ENCODE measurements at regions not wholly inside any gene's neighbourhood (a gene's known extent, or its start where the extent isn't known, plus 50 kb on each side); places are given as distances from the start of the nearest gene placed in this dataset.
A peak's percentile ranks its signal among the peaks of the same experiment; 100 is the strongest.

GRCh38 chr20:22699396-22699795 is 115.0 kb upstream of the FOXA2 start:
- no peak for DNase-seq (ENCODE audit: low read depth)
- H3K4me3 ChIP-seq (ENCODE audit: control insufficient read depth, low read depth, low read length), result no peak overlapping the region
- TF ChIP-seq, protein P1, sequence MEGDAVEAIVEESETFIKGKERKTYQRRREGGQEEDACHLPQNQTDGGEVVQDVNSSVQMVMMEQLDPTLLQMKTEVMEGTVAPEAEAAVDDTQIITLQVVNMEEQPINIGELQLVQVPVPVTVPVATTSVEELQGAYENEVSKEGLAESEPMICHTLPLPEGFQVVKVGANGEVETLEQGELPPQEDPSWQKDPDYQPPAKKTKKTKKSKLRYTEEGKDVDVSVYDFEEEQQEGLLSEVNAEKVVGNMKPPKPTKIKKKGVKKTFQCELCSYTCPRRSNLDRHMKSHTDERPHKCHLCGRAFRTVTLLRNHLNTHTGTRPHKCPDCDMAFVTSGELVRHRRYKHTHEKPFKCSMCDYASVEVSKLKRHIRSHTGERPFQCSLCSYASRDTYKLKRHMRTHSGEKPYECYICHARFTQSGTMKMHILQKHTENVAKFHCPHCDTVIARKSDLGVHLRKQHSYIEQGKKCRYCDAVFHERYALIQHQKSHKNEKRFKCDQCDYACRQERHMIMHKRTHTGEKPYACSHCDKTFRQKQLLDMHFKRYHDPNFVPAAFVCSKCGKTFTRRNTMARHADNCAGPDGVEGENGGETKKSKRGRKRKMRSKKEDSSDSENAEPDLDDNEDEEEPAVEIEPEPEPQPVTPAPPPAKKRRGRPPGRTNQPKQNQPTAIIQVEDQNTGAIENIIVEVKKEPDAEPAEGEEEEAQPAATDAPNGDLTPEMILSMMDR (conservative IDR thresholded peaks at IDR 0.05; ENCODE audit: control insufficient read depth, insufficient read depth, low read depth, low read length), result no peak

DNA sequence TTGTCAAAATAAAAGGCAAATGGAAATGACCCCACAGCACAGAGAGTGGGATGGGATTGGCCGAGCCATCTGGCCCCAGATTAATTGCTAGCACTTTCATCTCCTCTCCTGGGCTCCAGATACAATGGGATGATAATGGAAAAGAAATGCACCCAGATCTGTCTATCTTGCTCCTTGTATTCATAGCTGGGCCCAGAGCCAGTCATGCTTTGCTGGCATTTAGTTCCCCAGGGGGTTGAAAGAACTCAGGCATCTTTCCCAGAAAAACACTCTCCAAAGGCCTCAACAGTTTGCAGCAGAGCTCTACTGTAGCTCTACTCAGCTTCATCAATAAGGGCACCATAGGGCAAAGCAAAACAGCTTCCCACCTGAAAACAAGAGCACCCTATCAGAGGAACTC is 116.0 kb upstream of the FOXA2 start:
- TF ChIP-seq, protein P1 (conservative IDR thresholded peaks at IDR 0.05; ENCODE audit: control insufficient read depth, insufficient read depth, low read depth, low read length), result no peak
- no peak overlapping the region for H3K4me3 ChIP-seq (ENCODE audit: control insufficient read depth, low read depth, low read length)
- DNase-seq (ENCODE audit: low read depth), result peak; percentile 49

DNA sequence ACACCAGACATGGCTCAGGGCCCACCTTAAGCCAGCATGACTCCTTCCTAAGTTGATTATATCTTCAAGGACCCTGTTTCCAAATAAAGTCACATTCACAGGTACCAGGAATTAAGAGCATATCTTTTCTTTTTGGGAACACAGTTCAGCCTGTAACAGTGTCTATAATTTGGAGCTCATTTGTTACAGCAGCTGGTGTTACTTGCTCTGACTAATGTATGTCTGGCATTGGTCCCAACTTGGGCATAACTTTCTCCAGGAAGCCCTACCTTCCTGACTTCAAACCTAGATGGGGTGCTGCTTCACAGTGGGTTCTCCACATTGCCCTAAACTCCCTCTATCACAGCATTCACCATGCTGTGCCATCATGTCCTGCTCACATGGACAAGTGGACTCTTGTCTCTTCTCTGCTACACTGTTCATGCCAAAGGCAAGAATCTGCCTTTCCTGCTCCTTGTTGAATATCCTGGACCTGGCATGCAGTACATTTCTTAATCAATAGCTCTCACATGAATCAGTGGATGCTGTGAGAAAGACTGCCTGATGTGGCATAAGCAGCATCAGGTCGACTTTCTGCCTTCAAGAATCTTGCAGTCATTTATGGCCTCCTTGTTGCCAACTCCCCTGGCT is 117.4 kb upstream of the FOXA2 start:
- TF ChIP-seq, protein P1 (conservative IDR thresholded peaks at IDR 0.05; ENCODE audit: control insufficient read depth, insufficient read depth, low read depth, low read length), result no peak
- no peak for DNase-seq (ENCODE audit: low read depth)
- H3K4me3 ChIP-seq (ENCODE audit: control insufficient read depth, low read depth, low read length), result no peak overlapping the region

DNA sequence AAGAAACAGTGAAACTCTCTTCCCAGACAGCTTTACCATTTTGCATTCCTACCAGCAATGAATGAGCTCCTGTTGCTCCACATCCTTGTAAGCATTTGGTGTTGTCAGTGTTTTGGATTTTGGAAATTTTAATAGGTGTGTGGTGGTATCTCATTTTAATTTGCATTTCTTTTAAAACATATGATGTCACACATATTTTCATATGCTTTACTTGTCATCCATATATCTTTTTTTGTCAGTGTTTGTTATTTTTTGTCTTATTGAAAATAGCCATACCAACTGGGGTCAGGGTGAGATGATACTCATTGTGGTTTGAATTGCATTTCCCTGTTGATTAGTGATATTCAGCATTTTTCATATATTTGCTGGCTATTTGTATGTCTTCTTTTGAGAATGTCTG is 119.5 kb upstream of the FOXA2 start:
- no peak for DNase-seq (ENCODE audit: low read depth)
- H3K4me3 ChIP-seq (ENCODE audit: control insufficient read depth, low read depth, low read length), result no peak overlapping the region
- TF ChIP-seq, protein P1 (conservative IDR thresholded peaks at IDR 0.05; ENCODE audit: control insufficient read depth, insufficient read depth, low read depth, low read length), result no peak

GRCh38 chr20:22711971-22712755 is 127.8 kb upstream of the FOXA2 start:
- DNase-seq (ENCODE audit: low read depth), result no peak
- TF ChIP-seq, protein P1 (conservative IDR thresholded peaks at IDR 0.05; ENCODE audit: control insufficient read depth, insufficient read depth, low read depth, low read length), result no peak
- H3K4me3 ChIP-seq (ENCODE audit: control insufficient read depth, low read depth, low read length), result no peak overlapping the region

DNA sequence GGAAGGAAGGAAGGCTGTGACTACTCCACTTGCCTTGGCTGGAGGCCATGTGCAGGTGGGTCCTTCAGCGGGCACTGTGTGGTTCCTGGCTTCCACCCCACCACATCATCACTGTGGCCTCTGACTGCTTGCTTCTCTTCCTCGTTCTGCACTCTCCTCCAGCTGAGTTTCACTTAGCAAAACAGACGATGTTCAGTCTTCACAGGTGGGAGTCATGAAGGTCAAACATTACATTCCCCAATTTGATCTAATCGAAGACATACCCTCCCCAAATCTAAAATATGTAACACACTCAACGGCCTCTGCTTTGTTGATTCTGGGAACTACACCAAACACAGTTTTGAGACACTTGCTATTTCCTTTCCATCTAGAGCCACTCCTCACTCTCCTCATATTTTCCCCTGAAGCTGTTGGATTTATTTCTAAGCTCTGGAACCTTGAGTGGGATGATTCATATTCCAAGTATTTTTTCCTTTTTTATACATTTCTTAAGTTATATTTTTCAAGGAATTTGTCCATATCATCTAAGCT is 132.5 kb upstream of the FOXA2 start:
- H3K4me3 ChIP-seq (ENCODE audit: control insufficient read depth, low read depth, low read length), result no peak overlapping the region
- TF ChIP-seq, protein P1 (conservative IDR thresholded peaks at IDR 0.05; ENCODE audit: control insufficient read depth, insufficient read depth, low read depth, low read length), result no peak
- no peak for DNase-seq (ENCODE audit: low read depth)
